Retina (tissue), 1 donor: ENCODE measurements at regions not wholly inside any gene's neighbourhood (a gene's known extent, or its start where the extent isn't known, plus 50 kb on each side); places are given as distances from the start of the nearest gene placed in this dataset.

ENCODE experiments used
- DNase-seq: peaks from one replicate; pipeline ENCODE4 v3.0.0-alpha.2; 2016

- DNase-seq: no peak
Measured at GRCh38 chr12:24721191-24721590, 227.7 kb downstream of the BCAT1 start.

- DNase-seq: no peak
Measured at GRCh38 chr12:24719293-24719721, 229.6 kb downstream of the BCAT1 start.

DNA sequence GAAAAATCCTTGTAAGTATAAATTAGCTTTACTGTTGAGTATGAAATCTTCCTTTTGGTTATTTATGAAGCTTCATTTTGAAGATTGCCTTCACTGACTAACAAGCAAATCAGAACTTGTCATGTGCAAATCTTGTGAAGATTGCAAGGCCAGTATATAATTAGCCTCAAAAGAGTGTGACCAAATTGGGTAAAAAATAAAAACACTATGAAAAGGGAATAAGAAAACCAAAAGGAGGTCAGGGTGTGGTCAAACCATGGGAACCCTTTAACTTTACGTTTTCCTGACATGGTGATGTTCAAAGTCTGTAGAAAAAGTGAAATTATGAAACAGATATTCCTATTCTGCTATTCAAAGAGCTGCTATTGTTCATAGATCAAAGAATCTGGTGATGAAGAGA, 230.3 kb downstream of the BCAT1 start:
- no peak for DNase-seq

DNA sequence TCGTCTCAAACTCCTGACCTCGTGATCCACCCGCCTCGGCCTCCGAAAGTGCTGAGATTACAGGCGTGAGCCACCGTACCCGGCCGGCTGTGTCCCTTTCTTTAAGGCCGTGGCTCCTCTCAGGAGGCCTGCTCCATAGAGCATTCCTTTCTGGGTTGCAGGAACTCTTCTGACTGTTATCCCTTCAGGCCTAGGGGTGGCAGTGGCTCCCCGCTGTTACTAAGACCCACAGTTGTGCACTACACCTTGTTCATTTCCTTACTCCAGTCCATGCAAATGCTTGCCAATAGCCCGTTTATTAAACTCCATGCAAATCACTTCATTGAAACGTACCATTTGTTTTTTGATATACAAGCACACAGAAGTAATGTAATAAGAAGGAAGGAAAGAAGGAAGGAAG, 234.7 kb downstream of the BCAT1 start:
- DNase-seq: no peak

DNA sequence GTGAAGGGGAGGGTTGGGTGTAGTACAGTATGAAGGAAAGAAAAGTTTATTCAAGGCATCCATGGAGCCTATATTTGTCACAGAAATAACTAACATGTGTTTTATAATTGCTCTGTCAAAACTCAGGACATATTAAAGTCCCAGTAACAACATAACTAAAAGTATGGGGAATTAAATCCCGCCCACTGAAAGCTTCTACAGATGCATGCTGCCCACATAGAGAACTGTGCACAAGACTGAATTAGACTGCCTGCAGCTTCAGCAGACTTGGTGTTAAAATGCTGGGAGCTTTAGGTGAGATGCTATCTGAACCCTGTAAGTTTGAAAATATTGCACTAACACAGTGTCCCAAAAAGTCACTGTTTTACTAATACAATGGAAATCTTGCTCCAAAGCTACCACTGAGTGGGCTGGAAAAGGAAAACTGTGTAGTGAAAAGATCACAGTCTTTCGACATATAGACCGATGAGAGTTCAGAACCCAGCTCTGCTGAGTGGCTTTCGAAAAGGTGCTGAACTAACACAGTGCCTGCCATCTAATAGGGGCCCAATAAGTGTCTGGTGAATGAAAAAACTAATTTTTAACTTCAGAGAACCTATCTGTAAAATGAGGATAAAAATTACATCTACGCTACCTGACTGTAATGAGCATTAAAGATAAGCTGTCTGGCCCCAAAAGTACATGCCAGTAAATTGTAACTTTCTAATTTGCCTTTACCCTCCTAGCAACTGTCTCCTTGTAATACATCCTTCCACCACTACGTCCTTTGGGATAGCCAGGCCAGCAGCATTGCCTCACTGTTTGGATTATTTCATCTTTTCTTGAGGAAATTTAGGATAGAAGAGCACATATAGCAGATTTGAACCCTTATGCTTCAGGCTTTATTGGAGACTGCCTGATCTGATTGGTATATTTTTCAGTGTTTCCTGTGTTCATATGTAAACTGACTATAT, 237.6 kb downstream of the BCAT1 start:
- no peak for DNase-seq

GRCh38 chr12:24709216-24709615, 239.7 kb downstream of the BCAT1 start:
- DNase-seq: no peak

DNA sequence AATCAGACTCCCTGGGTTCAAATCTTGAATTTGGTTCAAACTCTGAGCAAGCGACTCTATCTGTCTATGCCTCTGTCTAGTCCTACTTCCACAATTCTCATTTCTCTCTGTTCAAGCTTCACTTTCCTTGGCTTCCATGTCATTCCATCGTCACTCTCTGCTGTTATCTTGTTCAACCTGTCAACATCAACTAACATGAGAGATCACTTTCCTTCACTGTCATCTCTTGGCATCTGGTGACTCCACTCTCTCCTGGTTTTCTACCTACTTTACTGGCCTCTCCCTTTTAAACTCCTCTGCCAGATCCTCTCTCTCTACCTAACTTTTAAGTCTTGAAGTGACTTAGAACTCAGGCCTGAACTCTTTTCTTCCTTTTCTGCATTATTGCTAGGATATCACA, 240.2 kb downstream of the BCAT1 start:
- DNase-seq: no peak

GRCh38 chr12:24708043-24708442, 240.9 kb downstream of the BCAT1 start:
- no peak for DNase-seq

GRCh38 chr12:24707334-24707733, 241.6 kb downstream of the BCAT1 start:
- no peak for DNase-seq

- DNase-seq: no peak
Measured at GRCh38 chr12:24705741-24706358, 243.1 kb downstream of the BCAT1 start.

DNA sequence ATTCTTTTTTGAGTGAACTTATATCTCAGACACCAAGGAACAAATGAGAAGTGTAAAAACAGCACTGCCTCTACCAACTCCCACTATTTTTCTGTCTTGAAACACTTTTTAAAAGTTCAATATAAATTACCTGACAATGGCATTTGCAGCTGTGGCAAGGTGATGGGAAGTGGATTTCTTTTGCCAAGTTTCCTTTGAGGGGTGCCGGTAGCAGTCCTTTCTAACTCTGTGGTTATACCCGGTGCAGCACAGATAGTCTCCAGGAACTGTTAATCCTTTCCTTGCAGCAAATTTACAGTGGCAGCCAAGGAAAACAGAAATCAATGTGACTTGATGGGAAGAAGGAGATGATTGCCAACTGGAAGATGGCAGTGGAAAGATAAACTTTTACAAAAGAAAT, 243.7 kb downstream of the BCAT1 start:
- DNase-seq: no peak

DNA sequence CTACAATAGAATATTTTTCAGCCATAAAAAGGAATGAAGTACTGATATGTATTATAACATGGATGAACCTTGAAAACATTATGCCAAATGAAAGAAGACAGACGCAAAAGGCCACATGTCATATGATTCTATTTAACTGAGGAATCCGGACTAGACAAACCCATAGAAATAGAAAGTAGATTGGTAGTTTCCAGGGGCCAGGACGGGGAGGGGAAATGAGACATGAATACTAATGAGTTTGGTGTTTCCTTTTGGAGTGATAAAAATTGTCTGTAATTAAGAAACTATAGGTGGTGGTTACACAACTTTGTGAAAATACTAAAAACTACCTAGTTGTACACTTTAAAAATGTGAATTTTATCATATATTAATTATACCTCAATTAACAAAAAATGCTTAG, 247.6 kb downstream of the BCAT1 start:
- DNase-seq: no peak

GRCh38 chr12:24698972-24699371, 249.9 kb downstream of the BCAT1 start:
- no peak for DNase-seq

DNA sequence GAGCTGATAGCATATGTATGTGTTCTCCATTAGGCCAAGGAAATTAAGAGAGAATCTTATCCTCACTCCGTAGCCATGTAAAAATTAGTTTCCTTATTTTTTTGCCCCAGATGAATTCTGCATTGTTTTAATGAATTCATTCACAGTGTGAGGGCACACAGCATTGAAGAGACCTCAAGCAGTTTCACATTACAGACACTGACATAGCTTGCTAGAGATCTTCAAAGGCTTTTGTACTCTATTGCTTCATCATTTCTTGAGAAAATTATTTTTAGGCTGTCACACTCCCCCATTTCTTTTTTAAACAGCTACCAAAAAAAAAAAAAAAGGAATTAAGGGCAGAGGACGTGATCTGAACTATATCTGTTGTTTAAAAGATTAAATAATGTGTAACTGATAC, 251.1 kb downstream of the BCAT1 start:
- no peak for DNase-seq

DNA sequence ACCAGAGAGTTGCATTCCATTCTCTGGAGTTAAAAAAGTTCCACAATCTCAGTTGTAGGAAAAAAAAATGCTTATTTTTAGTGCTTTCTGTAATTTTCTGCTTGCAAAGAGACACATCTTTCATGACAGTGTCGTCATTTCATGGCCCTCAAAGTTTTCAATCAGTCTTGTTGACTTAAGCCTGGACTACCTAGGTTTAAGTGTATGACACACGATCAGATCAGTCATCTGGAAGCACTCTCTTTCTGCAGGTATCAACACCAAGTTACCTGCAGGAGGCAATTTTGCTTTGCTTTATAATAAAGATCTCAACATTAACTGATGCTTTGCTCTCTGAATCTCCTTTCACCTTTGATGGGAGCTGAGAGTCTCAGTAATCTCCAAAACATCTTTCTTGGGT, 251.6 kb downstream of the BCAT1 start:
- no peak for DNase-seq

DNA sequence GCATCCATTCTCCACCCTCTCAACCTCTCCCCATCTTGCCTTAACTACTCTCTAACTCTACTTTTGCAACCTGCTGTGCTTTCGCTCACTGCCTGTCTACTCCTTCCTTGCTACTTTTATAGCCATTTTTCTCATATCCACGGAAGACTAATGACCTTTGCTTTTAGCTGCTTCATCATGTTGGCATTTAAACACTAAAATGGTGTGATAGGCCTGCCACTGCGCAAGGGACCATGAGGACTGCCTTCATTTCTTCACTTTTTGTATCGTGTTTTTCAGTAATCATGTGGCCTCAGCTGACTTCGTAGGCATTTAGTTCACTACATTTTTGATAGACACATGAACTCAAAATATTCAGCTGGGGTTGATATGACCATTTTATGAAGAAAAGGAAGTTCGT, 252.1 kb downstream of the BCAT1 start:
- DNase-seq: no peak

GRCh38 chr12:24695657-24696329, 253.1 kb downstream of the BCAT1 start:
- no peak for DNase-seq

DNA sequence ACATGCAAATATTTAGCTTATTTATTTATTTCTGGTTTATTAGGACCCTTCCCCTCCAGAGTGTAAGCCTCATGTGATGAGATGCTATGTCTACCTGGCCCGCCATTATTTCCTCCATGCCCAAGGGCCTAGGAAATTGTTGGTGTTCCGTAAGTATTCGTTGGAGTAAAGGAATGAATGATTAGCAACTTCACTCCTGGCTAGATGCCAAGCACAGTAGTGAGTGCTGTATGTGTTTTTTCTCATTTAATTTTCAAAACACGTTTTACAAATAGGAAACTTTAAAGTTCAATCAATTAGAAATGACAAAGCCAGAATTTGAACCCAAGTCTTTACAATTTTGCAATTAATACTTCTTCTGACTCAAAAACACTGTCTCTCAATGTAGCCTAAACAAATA, 253.8 kb downstream of the BCAT1 start:
- DNase-seq: no peak

DNA sequence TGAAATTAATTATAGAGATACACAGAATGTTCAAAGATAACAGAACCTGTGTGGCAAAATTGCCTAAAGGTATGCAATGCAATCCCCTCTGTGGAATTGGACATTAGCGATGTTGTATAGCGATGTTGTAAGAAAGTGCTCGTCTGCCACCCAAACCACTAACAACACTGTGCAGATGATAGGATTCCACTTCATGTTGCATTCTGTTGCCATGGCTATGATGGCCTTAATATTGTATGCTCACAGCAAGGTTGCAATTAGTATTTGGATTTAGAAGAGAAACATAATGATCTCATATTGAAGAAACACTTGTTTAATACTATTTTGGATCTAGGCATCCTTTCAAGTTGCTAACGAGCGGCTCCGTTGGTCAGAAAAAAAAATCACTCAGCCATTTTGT, 260.3 kb downstream of the BCAT1 start:
- DNase-seq: no peak

GRCh38 chr12:24681570-24681969, 267.3 kb downstream of the BCAT1 start:
- DNase-seq: no peak

DNA sequence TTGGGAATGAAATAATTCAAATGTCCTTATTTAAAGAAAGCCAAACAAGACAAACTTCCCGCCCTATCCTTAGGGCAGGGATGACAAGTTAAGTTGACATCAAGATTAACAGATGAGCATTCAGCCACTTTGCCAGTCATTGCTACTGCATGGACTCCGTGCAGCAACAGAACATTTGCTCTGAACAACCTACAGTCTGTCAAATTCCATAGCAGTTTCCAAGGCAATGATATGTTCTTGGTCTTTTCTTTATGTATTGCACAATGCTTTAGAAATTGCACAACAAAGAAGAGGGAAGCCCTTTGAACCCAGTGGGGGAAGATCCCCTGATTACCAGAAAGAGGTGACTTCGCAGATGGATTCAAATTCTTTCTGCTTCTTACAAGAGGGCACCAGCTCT, 269.8 kb downstream of the BCAT1 start:
- peak; percentile 12 for DNase-seq

GRCh38 chr12:24678436-24678835, 270.5 kb downstream of the BCAT1 start:
- no peak for DNase-seq

DNA sequence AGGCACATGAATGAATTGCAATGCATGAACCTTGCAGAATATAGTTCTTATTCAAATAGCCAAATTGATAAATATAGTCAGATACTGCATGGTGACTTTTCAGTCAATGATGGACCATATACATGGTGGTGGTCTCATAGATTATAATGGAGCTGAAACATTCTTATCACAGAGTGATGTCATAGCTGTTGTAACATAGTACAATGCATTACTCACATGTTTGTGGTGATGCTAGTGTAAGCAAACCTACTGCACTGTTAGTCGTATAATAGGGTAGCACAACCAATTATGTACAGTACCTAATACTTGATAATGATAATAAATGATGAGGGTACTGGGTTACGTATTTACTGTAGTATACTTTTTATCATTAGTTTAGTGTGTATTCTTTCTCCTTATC, 280.3 kb downstream of the BCAT1 start:
- no peak for DNase-seq
